ENCODE measurements at regions not wholly inside any gene's neighbourhood (a gene's known extent, or its start where the extent isn't known, plus 50 kb on each side); places are given as distances from the start of the nearest gene placed in this dataset.

DNA sequence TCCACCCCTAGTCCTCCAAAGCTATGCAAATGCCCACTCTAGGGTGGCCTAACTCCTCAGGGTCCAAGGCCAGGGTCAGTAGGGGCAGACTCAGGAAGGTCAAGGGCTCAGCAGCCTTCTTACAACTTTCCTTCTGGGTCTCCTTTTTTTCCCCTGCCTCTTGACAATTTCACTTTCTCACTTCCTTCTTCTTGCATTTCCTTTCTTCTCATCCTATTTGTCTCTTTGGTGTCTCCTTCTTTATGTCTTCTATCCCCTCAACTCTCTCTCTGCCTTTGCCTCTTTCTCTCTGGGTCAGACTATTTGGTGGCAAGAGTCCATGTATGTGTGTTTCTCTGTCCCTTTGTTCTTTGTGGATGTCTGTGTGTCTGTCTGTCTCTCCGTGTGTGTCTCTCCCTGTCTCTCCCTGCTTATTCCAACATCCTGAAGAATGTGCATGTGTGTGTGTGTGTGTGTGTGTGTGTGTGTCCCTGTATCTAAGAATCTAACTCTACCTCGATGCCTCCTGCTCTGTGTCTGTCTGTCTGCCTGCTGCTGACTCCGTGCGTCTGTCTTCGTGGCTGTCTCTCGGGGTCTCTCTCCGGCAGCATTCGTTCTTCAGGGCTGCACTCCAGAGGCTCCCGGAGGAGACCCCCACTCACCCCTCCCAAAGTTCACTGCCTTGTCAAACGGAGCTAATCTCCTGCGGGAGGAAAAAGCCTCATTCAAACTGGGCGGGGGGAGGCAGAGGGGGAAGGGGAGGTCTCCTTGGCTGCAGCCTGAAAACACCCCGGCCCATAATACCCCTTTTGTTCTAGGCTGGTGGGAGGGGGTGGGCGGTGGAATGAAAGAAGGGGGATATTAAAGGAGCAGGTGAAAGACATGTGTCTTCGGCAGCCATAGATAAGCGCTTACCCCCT is 51.7 kb upstream of the FOXP4 start:
- intact Hi-C loops (cut with micrococcal nuclease): no loop called here
- Mint-ChIP-seq H3K27ac (no peak overlapping the region), H3K4me3 (no peak overlapping the region), H3K4me1 (peaks cover 8% of the 10 kb centered on the region), H3K9me3 (no peaks in the 10 kb centered on the region), H3K36me3 (ENCODE audit: low read depth) (no peaks in the 10 kb centered on the region), H3K27me3 (no peaks in the 10 kb centered on the region)
- POLR2A ChIA-PET: no interaction called here
- TF ChIP-seq, protein P1, sequence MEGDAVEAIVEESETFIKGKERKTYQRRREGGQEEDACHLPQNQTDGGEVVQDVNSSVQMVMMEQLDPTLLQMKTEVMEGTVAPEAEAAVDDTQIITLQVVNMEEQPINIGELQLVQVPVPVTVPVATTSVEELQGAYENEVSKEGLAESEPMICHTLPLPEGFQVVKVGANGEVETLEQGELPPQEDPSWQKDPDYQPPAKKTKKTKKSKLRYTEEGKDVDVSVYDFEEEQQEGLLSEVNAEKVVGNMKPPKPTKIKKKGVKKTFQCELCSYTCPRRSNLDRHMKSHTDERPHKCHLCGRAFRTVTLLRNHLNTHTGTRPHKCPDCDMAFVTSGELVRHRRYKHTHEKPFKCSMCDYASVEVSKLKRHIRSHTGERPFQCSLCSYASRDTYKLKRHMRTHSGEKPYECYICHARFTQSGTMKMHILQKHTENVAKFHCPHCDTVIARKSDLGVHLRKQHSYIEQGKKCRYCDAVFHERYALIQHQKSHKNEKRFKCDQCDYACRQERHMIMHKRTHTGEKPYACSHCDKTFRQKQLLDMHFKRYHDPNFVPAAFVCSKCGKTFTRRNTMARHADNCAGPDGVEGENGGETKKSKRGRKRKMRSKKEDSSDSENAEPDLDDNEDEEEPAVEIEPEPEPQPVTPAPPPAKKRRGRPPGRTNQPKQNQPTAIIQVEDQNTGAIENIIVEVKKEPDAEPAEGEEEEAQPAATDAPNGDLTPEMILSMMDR (IDR thresholded peaks at IDR 0.05): no peak
- CTCF ChIA-PET: no interaction called here
- ATAC-seq (ENCODE audit: low read depth) (no peak), DNase-seq (no peak)
